HG03460 (cell line): ENCODE measurements at regions not wholly inside any gene's neighbourhood (a gene's known extent, or its start where the extent isn't known, plus 50 kb on each side); places are given as distances from the start of the nearest gene placed in this dataset.
"Not testable (repeated sequence)": the region's sequence is repeated elsewhere in the genome, so short reads cannot be mapped to it uniquely, and the experiment has no call there.

ENCODE experiments used
- ATAC-seq: cut with Tn5 transposase; IDR thresholded peaks from one replicate; pipeline ENCODE4 v1.9.1; 2021; ENCODE audit not compliant: unreplicated experiment

DNA sequence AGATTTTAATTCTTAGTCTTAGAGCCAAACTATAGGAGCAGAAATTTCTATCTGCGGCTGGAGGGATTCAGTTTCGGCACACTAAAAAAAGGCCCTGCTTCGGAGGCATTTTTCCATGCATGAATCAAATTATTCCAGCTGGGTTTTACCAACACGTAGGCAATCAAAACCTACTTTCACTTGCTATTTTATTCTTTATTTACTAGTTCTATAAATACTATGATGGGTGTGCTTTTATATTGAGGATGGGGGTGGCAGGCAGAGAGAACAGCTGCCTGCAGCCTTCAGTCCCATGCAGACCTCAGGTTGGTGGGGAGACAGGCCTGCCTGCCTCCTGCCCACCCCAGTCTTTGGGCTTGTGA lies 609.8 kb downstream of the BCOR start:
- ATAC-seq, result no peak

DNA sequence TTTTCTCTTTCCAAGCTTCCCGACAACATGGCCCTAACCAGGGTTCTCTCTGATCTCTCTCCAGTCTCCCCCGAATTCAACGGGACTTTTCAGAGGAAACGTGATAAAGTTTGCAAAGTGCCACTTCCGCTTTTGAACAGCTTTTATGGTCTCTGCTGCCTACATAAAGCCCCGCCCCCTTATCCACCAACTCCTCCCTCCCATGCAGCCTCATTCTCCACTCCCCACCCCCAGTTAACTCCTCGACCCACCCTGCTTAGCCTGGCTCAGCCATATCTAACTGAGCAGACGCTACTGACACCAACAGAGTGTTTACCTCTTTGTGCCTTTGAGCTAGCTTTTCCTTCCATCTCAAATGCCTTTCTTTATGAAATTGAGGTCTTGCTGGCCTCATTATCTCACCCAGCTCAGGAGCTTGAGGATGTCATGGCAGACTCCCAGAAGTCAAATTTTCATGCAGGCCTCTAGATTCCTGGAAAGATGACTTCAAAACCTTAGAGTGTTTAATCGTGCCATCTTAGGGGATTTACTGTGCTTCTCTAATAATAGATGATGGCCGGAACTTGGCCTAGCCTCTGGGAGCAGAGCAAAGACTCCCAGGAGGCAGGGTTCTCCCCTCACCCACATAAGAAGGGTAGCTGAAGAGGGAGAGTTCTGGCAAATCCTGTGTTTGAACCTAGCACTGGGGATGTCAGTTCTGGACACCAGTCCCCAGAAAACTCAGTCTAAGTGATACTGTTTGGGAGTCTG lies 606.0 kb downstream of the BCOR start:
- ATAC-seq, result peak; percentile 49

DNA sequence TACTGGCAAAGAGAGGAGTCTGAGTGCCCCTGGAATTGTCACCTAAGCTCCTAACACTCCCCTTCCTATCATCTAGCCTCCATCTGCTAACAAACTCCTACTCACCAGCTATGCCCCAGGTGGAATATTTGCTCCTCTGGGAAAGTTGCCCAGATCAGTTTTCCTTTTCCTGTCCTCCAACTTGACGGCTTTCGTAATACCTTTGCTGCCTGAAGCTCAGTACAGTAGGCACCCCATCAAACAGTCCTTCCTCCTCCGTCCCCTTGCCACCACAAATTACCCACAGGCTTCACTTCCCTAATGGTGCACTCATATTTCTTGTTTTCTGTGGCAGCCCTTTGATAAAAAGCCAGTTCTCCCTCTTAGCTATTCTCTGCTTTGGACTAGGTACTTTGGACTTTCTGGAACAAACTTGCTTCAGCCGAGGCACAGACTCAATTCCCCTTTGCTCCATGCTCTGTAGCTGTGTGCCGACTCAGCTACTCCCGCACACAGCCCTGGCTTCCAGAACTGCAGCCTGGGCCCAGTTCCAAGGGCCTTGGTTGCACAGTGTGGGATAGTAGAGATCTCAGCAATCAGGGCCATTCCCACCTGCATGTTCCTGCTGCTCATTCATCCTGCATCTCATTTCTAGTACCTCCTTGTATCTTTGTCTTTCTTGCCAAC lies 605.1 kb downstream of the BCOR start:
- ATAC-seq, result peak; percentile 73

DNA sequence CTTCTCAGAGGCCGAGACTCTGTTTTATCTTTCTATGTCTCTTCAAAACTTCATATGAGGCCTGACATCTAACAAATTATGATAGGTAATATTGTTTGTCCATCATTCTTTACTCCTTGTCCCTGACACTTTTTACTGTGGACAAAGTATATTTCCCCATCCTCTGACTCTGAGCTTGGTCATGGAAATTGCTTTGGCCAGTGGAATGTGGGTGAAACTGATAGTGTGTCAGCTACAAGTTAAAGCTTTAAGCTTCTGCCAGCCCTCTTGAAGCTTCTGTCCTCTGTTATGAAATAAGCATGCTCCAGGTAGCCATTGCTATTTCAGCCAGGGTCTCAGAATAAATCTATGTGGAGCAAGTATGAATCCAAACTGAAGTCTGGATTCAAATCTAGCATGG lies 604.6 kb downstream of the BCOR start:
- ATAC-seq, result no peak

DNA sequence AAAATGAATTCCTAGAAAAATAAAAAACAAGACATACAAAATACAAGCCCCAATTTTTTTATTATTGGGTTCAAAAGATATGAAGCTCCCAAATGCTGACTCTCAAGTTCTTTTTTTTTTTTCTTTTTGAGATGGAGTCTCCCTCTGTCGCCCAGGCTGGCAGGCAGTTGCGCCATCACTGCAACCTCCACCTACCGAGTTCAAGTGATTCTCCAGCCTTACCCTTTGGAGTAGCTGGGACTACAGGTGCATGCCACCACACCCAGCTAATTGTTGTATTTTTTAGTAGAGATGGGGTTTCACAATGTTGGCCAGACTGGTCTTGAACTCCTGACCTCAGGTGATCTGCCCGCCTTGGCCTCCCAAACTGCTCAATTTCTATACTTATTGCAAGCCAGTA lies 600.6 kb downstream of the BCOR start:
- ATAC-seq, result not testable (repeated sequence)

DNA sequence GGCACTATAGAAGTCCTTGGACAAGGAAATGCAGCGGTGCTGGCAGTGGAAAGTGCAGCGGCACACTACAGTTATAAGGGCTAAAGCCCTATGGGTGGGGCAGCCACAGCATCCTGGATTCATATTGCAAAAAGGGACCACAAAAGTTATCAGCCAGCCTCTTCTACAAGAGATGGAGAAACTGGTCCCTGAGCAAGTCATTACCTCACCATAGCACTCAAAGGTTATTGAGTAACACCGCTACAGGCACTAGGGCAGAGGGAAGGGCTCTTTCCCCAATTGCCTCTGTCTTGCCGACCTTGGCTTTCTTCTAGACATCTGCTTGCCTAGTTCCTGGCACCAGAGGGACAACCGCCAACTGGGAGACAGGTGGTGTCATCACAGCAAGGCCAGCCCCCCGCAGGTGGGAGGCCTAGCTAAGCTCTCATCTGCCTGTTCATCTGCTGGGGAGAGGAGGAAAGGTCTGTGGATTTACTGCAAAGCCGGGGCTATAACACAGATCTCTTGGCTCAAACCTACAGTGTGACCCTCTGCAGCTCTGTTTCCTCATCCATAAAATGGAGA lies 600.0 kb downstream of the BCOR start:
- ATAC-seq, result no peak

DNA sequence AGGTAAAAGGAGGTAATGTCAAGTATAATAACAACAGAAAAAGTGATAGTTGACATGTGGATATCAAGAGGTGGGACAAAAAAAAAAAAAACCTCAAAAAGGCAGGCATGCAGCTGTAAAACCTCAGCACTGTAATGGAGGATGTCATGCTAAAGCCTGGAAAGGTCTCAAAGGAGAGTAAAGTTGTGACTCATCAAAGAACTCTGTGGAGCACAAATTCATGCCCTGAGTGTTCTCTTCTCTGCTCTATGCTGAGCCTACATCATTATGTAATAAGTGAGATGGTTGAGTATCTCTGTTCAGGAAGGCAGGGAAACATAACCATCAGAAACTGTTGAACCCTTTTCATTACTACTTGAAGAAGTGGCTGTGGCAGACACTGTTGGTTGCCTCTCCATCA lies 597.8 kb downstream of the BCOR start:
- ATAC-seq, result no peak

DNA sequence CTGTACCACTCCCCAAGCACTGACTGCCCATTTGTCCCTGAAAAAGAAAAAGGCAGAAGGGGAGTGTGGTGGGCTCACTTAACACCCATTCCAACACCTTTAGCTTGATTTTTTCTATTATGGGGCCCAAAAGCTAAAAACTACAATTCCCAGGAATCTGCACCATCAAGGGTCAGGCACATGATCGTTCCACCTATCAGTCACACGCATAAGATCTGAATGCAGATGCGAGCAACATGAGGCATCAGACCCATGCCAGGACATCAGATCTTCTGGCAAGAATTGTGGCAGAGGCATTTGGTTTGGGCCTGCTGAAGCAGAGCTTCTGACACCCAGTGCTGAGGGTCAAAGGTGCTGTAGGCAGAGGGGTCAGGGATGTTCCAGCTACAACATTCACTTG lies 595.9 kb downstream of the BCOR start:
- ATAC-seq, result no peak

DNA sequence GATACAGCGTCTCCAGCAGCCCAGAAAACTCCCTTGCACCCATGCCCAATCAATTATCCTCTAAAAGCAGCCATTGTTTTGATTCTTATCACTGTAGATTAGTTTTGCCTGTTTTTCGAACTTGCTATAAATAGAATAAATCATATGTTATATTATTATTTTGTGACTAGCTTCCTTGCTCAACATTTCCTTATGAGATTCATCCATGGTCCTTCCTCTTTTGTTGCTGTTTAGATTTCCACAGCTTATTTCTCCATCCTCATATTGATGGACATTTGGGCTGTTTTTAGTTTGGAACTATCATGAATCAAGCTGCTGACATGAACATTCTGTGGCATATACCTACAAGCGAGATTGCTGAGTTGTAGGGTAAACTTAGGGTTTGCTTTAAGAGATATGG lies 595.3 kb downstream of the BCOR start:
- ATAC-seq, result no peak

DNA sequence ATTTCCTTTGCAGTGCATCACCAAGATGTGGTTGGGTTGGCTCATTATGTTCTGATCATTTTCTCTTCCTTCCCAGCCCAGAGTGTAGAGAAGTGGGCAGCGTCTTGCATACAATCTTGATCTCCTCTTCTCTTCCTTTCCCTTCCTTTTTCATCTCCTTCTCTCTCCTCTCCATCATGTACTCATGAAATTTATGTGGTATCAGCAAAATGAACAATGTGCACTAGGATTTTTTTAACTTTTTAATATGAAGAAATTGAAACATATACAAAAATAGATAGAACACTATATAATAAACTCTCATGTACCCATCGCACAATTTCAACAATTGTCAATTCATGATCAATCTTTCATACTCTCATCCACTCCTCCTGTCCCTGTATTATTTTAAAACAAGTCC lies 593.5 kb downstream of the BCOR start:
- no peak for ATAC-seq

DNA sequence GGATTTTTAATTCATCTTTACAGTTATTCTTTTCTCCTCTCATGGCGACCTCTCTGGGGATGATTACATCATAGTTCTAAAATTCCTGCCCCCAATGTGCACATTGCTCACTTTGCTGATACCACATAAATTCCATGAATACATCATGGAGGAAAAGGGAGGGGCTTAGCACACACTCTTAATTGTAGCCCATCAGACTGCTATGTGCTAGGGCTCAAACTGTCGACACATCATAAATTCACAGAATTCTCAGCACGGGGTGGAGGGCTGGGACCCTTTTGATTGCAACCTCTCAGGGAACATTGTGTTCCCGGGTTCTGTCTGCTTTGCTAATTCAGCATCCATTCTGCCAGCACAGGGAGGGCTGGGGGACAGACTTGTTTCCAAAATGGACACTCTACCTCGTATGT lies 592.9 kb downstream of the BCOR start:
- no peak for ATAC-seq

DNA sequence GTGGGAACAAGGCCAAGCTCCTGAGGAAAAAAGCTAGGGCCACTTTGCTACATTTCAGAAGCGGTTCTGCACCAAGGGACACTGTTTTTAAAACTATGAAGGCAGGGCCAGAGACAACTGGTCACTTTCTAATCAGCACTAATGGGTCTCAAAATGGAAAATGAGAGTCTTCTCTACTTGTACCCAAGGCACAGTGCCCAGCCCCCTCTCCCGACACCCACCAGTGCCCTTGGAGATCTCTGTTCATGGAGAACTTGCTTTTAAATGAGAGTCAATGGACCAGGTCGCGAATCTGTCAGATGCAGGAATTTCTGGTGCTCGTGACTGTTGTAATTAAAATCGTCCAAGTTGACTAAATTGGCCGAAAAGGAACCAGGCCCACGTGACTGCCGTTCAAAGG lies 591.6 kb downstream of the BCOR start:
- ATAC-seq, result no peak

DNA sequence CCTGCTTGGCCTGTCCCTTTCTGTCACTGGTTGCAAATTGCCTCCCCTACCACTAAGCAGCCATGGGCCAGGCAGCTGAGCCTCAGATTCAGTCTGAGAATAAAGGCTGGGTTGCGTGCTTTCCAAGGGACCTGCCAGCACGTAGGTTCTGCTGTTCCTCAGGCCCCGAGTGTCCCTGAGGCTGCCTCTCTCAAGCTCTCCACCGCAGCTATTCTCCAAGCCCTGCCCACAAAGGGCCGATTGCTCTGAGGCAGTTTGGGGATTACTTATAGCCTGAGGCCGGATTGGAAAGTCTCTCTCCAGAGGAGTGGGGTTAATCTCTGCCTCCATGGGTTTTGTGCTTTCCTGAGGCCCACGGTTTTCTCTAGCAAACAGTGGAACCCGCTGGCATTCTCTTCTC lies 590.7 kb downstream of the BCOR start:
- no peak for ATAC-seq

DNA sequence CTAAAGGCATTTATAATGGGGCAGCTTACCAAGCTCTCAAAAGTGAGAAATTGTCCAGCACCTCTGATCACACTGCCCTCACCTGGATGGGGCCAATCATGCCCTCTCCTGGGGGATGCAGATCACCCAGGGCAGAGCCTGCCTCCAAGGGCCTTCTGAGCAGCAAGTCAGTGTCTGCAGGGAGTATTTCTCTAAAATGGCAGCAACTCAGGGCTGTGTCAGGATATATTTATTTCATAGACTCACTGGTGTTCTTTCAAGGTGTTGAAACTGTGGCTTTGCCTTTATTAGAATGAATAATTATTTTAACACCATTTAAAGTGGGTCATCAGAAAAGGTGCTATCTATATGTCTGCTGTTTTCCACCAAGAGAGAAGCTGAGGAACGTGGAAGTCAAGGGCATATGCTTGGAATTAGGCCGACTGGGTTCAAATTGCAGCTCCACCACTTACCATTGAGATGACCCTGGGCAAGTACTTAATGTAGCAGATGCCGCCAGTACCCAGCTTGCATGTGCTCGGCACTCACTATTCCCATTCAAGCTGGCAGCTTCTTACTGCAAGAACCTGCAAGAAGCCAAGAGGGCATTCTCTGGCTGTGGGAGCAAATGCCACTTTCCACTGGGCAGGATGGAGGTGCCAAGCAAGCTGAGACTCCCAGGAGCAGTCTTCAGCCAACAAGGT lies 590.0 kb downstream of the BCOR start:
- no peak for ATAC-seq

DNA sequence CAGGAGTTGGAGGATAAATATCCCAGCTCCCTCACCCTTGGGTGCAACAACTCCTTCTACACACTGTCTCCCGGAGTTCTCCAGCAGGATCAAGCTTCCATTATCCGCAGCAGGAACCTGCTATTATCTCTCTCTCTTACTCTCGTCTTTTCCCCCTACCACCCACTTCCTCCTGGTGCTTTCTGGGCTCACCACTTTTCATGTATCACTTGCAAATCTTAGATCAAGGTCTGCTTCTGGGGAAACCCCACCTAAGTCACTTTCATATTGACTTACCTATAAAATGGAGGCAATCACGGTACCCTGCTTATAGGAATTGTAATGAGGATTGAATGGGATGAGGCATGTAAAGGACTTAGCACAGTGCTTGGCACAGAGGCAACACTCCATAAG lies 589.5 kb downstream of the BCOR start:
- ATAC-seq, result no peak

DNA sequence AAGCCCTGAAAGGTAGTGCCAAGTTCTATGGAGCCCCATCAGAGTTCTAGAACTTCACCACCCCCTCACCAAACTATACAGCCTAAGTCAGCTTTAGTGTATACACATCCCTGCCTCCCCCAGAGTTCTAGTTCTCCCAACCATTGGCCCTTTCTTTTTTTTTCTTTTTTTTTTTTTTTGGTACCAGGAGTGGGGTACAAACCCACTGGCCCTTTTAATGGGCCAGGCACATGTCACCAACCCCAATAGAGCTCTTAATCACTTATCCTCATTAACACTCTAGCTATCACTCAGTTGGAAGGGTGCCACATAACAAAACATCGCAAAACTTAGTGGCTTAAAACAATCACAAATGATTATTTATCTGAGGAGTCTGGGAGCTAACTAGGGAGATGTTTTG lies 588.6 kb downstream of the BCOR start:
- no peak for ATAC-seq

DNA sequence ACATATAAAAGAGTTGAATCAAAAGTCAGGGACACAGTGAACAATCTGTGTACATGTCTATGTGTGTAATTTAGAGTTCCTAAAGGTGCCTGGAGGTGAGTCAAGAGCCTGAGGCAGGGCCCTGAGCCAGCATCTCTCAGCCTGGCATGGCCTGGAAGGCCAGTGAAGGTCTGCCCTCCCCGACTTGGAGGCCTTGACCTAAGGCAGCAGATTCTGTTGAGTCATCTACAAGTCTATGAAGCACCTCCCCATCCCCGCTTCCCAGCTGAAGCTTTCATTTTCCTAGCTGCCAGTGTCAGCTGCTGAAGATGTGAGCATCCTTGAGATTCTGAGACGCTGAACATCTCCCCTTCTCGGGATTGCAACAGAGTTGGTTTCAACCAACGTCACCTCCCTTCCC lies 583.9 kb downstream of the BCOR start:
- ATAC-seq, result no peak

DNA sequence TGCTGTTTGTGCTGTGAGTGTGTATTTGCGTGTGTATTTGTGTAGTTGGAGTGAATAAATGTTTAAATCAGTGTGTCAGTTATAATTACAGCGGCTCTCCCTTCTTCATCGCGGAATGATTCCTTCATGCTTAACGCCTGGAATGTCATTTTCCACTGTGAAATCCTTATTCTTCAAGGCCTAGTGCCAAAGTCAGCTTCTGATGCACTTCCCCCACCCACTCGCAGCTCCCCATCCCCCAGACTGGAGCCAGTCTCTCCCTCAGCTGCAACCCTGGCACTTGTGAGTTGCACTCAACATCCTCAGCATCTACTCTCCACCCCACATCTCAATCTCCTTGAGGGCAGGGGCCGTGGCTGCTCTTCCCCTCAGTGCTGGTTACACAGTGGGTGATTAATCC lies 583.0 kb downstream of the BCOR start:
- ATAC-seq, result no peak

DNA sequence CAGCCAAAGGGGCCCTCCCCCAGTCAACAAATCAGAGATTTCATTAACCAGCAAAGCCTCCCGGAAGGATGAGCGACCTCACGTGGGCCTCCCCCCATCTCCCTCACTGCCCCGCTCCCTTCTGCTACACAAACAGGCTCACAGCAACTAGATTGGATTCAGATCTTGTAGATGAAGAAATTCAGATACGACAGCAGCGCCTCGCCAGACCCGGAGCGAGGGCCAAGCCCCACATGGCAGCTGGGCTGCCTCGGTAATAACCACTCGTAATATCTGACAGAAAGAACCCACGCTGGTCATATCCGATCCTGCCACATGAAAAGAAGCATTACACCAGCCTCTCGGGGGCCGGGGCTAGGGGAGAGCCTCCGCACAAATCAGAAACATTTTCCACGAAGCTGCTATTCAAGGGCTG lies 581.3 kb downstream of the BCOR start:
- ATAC-seq, result no peak

DNA sequence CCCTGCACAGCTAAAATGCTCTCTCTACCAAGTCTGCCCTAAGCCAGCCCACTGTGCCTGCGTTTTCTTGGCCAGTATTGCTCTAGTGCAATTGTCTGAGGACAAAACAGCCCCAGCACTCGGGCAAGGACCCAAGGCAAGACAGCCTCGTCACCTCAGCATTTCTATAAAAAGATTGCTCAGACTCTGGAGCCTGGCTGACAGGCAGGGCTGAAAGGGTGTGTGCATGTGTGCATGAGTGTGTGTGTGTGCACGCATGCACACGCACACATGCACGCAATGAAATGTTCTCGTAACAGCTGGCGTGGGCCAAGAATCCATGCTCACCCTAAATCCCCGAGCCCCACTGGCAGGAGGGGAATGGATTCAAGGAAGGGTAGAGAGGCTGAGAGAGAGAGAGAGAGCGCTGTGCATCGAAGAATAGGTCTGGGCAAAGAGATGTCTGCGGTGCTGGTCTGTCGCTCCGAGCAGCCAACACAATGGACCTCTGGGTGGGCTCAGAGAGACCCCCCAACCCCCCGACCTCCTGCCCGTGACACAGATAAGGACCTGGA lies 579.2 kb downstream of the BCOR start:
- no peak for ATAC-seq

DNA sequence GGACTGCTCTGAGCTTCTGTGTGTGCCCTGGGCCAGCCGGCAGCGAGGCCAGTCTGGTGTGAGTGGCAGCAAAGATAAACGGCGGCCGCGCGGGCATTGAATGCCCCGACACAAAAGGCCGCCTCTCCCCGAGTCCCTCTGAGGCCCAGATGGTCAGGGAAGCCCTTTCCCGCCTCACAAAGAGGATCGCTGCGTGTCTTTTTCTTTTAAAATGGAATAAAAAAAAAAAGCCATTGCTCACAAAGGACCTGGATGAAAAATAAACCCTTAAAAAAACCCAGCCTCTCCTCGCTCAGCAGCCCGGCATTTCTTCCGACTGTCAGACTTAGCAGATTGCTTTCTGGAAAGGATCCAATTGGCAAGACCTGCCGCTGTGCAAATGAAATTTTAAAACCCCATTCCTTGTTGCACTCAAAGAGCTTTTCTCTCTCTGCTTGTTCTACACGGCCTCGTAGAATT lies 578.7 kb downstream of the BCOR start:
- no peak for ATAC-seq
